ENCODE measurements at regions not wholly inside any gene's neighbourhood (a gene's known extent, or its start where the extent isn't known, plus 50 kb on each side); places are given as distances from the start of the nearest gene placed in this dataset.

DNA sequence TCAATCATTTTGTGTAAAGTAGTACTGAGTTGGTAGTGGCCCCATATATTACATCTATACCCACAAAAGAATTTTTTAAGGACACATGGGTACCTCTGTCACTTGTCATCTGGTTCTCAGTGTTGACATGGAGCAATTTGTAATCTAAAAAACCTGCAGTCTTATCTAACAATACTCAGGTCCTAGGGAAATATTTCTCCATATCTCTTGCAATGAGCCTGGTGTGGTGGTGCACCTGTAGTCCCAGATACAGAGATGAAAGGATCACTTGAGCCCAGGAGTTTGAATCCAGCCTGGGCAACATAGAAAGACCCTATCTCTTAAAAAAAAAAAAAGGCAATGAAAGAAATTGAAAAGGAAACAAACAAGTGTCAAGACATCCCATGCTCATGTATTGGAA, 70.7 kb upstream of the ZNF30 start:
- H3K4me2 ChIP-seq (ENCODE audit: low read length): no peak overlapping the region
- no peaks in the 10 kb centered on the region for H3K4me1 ChIP-seq (ENCODE audit: control insufficient read depth, low read length)
- H3F3A ChIP-seq (ENCODE audit: control insufficient read depth, insufficient read depth): no peaks in the 10 kb centered on the region
- H3K27ac ChIP-seq (ENCODE audit: low read depth, low read length): no peak overlapping the region
- no peaks in the 10 kb centered on the region for H3K36me3 ChIP-seq (ENCODE audit: control insufficient read depth, low read length)
- no peaks in the 10 kb centered on the region for H3K79me2 ChIP-seq (ENCODE audit: control insufficient read depth, low read length)
- H3K27me3 ChIP-seq (ENCODE audit: control insufficient read depth, low read length): no peaks in the 10 kb centered on the region
- H4K20me1 ChIP-seq (ENCODE audit: control insufficient read depth, insufficient read depth, low read depth, low read length): no peaks in the 10 kb centered on the region
- no peak for TF ChIP-seq EZH2phosphoT487 (IDR thresholded peaks at IDR 0.05; ENCODE audit: borderline replicate concordance, low read length)
- TF ChIP-seq, protein P1, sequence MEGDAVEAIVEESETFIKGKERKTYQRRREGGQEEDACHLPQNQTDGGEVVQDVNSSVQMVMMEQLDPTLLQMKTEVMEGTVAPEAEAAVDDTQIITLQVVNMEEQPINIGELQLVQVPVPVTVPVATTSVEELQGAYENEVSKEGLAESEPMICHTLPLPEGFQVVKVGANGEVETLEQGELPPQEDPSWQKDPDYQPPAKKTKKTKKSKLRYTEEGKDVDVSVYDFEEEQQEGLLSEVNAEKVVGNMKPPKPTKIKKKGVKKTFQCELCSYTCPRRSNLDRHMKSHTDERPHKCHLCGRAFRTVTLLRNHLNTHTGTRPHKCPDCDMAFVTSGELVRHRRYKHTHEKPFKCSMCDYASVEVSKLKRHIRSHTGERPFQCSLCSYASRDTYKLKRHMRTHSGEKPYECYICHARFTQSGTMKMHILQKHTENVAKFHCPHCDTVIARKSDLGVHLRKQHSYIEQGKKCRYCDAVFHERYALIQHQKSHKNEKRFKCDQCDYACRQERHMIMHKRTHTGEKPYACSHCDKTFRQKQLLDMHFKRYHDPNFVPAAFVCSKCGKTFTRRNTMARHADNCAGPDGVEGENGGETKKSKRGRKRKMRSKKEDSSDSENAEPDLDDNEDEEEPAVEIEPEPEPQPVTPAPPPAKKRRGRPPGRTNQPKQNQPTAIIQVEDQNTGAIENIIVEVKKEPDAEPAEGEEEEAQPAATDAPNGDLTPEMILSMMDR (IDR thresholded peaks at IDR 0.05; ENCODE audit: low read depth, low read length, poor library complexity, severe bottlenecking): no peak
- peaks cover 5% of the 10 kb centered on the region; the same call in 1 of the 2 replicates for H3K9me3 ChIP-seq (ENCODE audit: control insufficient read depth, insufficient read depth, low read length)
- H3K9me2 ChIP-seq (replicated peaks; ENCODE audit: control insufficient read depth, low read length): no peaks in the 10 kb centered on the region
- H3K4me3 ChIP-seq (ENCODE audit: low read length): no peak overlapping the region

DNA sequence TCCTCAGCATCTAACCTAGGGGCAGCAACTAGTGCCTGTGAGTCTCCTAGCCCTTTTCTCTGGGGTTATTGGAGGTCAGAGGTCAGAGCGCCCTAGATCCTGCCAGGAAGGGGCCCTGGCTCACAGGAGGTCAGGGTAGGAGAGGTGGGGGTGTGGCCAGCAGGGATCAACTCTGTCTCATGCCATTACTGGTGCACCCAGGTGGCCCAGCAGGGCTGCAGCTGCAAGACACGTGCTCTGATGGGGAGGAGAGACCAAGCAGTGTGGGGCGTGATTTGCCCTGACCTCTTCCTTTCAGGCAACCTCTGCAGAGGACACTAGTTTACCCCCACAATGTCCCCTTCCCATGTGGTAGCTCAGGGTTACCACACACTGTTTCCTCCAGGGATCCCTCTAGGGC, 73.3 kb upstream of the ZNF30 start:
- no peaks in the 10 kb centered on the region for H3K36me3 ChIP-seq (ENCODE audit: control insufficient read depth, low read length)

DNA sequence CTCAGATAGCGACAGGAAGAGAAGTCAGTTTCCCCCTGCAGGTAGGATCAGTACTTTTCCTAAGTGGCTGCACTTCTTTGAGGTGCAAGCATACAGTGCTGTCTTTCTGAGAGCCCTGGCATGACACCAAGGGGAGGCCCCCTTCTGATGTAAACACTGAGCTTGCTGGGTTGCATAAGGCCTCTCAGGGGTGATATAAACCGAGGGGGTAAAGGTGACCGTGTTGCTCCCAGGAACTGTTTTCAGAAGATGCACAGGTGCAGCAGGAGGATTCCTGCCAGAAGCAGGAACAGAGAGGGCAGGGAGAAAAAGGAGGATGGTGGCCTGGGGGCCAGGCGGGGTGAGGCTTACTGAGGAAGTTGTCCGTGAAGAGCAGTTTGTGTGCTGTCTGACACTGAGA, 74.0 kb upstream of the ZNF30 start:
- Histone ChIP-seq H3K36me3 (ENCODE audit: control insufficient read depth, low read length) (no peaks in the 10 kb centered on the region), H3K4me1 (ENCODE audit: control insufficient read depth, low read length) (no peaks in the 10 kb centered on the region), H3F3A (ENCODE audit: control insufficient read depth, insufficient read depth) (no peaks in the 10 kb centered on the region), H3K9me3 (ENCODE audit: control insufficient read depth, insufficient read depth, low read length) (peaks cover 5% of the 10 kb centered on the region; the same call in 1 of the 2 replicates), H3K27me3 (ENCODE audit: control insufficient read depth, low read length) (no peaks in the 10 kb centered on the region), H3K27ac (ENCODE audit: low read depth, low read length) (no peak overlapping the region), H3K79me2 (ENCODE audit: control insufficient read depth, low read length) (no peaks in the 10 kb centered on the region), H3K9me2 (replicated peaks; ENCODE audit: control insufficient read depth, low read length) (no peaks in the 10 kb centered on the region), H3K4me3 (ENCODE audit: low read length) (no peak overlapping the region), H4K20me1 (ENCODE audit: control insufficient read depth, insufficient read depth, low read depth, low read length) (no peaks in the 10 kb centered on the region), H3K4me2 (ENCODE audit: low read length) (no peak overlapping the region)
- TF ChIP-seq EZH2phosphoT487 (IDR thresholded peaks at IDR 0.05; ENCODE audit: borderline replicate concordance, low read length): no peak
- TF ChIP-seq, protein P1 (IDR thresholded peaks at IDR 0.05; ENCODE audit: low read depth, low read length, poor library complexity, severe bottlenecking): no peak

More for the DNA sequence above, 73.3 kb upstream of the ZNF30 start:
- H3K9me3 ChIP-seq (ENCODE audit: control insufficient read depth, insufficient read depth, low read length): peaks cover 5% of the 10 kb centered on the region; the same call in 1 of the 2 replicates
- H3F3A ChIP-seq (ENCODE audit: control insufficient read depth, insufficient read depth): no peaks in the 10 kb centered on the region
- H3K9me2 ChIP-seq (replicated peaks; ENCODE audit: control insufficient read depth, low read length): no peaks in the 10 kb centered on the region
- no peak overlapping the region for H3K4me3 ChIP-seq (ENCODE audit: low read length)
- TF ChIP-seq, protein P1 (IDR thresholded peaks at IDR 0.05; ENCODE audit: low read depth, low read length, poor library complexity, severe bottlenecking): no peak
- no peak for TF ChIP-seq EZH2phosphoT487 (IDR thresholded peaks at IDR 0.05; ENCODE audit: borderline replicate concordance, low read length)
- H3K27me3 ChIP-seq (ENCODE audit: control insufficient read depth, low read length): no peaks in the 10 kb centered on the region
- H3K4me2 ChIP-seq (ENCODE audit: low read length): no peak overlapping the region
- no peaks in the 10 kb centered on the region for H3K79me2 ChIP-seq (ENCODE audit: control insufficient read depth, low read length)
- H3K27ac ChIP-seq (ENCODE audit: low read depth, low read length): no peak overlapping the region
- H4K20me1 ChIP-seq (ENCODE audit: control insufficient read depth, insufficient read depth, low read depth, low read length): no peaks in the 10 kb centered on the region
- H3K4me1 ChIP-seq (ENCODE audit: control insufficient read depth, low read length): no peaks in the 10 kb centered on the region

Measured in DOHH2 (cell line).